ENCODE measurements at regions not wholly inside any gene's neighbourhood (a gene's known extent, or its start where the extent isn't known, plus 50 kb on each side); places are given as distances from the start of the nearest gene placed in this dataset.

DNA sequence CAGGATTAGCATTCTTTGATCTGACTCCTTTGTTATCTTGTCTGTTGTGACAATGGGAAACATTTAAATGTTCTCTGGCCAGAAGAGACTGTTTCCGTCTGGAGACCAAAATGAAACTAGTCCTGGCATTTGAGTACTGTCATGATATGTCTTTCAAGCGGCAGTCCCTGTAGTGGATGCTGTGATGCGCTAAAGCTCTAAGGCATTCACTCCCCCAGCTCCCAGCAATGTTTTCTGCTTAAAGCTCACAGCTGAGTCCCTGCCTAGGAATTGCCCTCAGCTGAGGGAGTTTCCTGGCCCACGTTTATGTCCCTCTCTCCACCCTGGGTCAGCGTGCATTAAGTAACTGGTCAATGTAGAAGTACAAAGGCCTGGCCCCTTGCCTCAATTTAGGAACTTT lies 109.4 kb downstream of the UCHL5 start:
- no peak for DNase-seq (ENCODE audit: low read depth)

DNA sequence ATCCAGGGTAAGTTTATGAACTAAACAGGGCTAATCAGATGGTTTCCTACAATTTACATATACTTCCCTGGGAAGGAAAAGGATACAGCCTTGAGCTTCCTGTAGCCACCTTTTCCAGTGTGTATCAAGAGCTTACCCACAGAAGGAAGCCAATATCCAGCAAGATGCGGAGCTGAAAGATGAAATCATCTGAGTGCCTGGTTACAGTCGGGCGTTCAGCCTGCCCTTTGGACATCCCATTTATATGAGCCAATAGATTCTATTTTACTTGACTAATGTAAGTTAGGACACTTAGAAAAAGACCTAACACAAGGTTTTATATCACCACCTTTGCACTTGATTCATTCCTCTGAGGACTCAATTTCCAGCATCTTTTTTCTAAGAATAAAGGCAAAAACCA lies 108.2 kb downstream of the UCHL5 start:
- DNase-seq (ENCODE audit: low read depth), result no peak

DNA sequence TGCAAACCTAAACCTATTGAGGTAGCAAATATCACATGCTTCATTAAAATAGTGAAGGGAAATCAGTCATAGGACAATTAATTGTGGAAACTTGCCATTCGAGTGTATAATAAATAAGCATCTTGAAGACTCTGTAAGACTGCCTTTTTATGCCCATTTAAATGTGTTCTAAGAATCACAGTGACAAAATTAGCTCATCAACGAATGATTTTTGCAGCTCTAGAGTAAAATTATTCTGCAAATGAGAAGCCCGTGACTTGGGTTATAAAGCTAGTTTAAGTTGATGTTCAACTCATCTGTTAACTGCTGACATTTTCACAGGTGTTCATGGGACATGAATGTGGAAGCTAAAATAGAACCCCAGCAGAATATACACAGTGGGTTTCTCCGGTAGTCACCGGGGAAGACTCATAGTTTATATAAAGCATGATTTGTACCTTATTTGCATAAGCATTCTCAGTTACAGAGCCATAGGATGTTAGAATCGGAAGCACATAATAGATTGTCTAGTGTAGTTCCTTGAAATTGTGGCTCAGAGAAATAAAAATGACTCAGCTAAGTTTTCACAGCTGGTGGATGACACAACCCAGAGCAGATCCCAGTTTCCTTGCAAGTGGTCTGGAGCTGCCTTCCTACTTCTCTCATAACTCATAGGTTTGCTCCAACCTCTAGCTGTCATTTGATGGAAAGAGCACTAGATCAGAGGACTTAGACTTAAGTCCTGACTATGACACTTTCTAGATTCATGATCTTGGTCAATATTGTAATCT lies 107.3 kb downstream of the UCHL5 start:
- DNase-seq (ENCODE audit: low read depth), result peak; percentile 92

DNA sequence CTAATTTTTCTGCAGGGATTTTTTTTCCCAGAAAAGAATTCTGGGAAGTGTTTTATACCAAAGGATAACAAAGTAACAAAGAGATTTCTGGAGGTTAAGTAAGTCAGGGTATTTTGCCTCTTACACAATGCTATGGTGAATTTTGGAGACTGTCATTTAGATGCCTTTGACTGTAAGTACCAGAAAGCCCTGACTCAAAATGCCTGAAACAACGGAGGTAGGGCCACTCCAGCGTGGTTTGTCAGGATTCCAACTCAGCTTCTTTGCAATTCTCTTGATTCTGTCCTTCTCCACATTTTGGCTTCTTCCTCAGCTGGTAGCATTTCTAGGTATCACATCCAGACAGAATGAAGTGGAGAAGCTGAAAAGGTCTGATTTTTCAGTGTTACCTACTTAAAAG lies 106.5 kb downstream of the UCHL5 start:
- DNase-seq (ENCODE audit: low read depth), result peak; percentile 33

DNA sequence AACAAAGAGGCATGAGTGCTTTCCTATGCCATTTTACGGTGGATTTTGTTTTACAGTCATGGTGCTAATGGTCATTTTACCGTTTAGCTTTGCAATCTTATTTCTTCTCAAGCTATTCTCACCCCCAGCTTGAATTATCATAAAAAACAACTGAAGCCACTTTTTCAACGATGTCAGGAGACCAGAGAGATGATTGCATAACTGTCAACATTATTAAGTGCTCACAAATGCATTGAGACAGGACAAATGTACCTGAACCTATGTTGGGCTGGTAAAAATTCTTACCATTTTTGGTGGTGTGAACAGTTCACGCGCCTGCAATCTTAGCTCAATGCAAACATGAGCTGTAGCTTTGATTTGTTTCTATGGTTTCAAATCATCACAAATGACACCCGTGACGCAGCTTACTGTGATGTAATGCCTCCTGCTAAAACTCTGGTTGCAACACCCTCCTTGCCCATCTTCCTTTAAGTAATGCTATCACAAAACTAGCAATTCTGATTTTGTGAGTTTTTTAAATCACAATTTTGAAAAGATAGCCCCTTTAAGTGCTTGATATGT lies 104.4 kb downstream of the UCHL5 start:
- DNase-seq (ENCODE audit: low read depth), result peak; percentile 12

DNA sequence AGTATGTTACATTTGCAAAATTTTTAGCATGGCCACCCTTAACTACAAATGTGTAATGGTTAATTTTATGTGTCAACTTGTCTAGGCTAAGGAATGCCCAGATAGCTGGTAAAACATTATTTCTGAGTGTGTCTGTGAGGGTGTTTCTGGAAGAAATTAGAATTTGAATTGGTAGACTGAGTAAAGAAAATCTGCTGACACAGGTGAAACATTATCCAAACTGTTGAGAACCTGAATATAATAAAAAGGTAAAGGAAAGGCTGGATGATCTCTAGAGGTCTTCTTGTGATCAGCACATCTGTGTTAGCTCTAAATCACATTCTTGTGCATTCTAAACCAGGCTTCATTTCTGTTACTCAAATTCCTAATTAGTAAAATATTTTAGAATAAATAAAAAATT lies 100.8 kb downstream of the UCHL5 start:
- no peak for DNase-seq (ENCODE audit: low read depth)

DNA sequence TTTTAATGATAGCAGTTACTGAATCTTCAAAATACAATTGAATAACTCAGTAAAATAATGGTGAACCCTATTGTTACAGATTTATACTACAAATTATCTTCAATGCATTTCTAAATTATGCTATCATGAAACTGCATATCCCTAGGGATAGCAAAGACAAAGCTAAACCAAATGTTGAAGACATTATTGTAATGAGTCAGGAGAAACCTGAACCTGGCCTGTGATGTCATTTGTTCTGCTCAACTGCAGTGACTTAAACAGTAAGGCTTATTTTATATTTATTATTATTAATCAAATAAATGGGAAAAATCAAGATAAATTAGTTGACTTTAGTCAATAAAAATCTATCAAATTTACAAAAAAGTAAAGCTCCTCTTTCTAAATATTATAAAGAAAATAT lies 100.3 kb downstream of the UCHL5 start:
- peak; percentile 38 for DNase-seq (ENCODE audit: low read depth)

DNA sequence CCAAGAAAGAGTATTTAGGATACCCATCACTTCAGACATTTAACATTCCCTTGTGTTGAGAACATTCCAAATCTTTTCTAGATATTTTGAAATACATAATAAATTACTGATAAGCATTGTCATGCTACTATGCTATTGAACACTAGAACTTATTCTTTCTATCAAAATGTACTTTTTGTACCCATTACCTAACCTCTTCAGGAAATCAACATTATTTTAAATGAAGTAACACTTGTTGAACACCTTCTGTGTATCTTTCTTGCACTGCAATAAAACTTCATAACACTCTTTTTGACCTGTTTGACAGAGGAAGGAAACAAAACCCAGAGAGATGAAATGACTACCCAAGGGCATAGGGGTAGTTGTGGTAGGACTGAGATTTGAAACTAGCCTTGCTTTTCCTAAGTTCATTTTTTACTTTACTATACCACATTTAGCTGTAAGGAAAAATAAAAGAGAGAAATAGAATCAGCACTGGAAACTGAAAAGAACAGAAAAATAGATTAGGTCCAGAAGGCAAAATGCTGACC lies 99.4 kb downstream of the UCHL5 start:
- DNase-seq (ENCODE audit: low read depth), result no peak

All from iris pigment epithelial cell (primary cell).